ENCODE measurements at regions not wholly inside any gene's neighbourhood (a gene's known extent, or its start where the extent isn't known, plus 50 kb on each side); places are given as distances from the start of the nearest gene placed in this dataset.
A peak's percentile ranks its signal among the peaks of the same experiment; 100 is the strongest.

DNA sequence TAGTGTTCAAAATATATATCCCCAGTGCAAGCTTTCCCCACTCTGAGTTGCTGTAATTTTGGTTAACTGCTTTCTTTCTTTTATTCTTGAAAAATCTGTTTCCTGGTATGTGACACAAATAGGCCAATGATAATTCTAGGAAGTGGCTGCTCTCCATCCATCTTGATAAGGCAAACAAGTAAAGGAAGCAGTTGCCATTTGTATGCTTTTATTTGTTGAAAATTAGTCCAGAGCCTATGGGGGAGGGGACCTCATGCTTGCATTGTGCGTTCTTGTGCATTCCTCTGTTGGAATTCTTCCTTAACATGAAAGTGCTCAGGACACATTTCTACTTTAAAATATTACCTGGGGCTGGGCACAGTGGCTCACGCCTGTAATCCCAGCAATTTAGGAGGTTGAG is 111.2 kb upstream of the FSHR start:
- Mint-ChIP-seq H3K36me3 (no peaks in the 10 kb centered on the region), H3K4me3 (no peak overlapping the region), H3K4me1 (no peaks in the 10 kb centered on the region), H3K27ac (no peak overlapping the region), H3K9me3 (peaks cover 0 to 14% (median 2%) of the 10 kb centered on the region in 7 donors), H3K27me3 (no peaks in the 10 kb centered on the region)
- H3K9me3 ChIP-seq (ENCODE audit: control insufficient read depth in 2 of 2, low read length in 2 of 2), result no peaks in the 10 kb centered on the region
- no peak overlapping the region for H3K27ac ChIP-seq (ENCODE audit: insufficient read depth, low read length, poor library complexity, severe bottlenecking)
- DNase-seq, result no peak
- H3K27me3 ChIP-seq (ENCODE audit: control insufficient read depth, insufficient read depth, low read length), result no peaks in the 10 kb centered on the region
- H3K4me3 ChIP-seq (ENCODE audit: low read depth, low read length), result no peak overlapping the region
- no peak for ATAC-seq (ENCODE audit: low read depth in 2 of 2)
- no peaks in the 10 kb centered on the region for H3K36me3 ChIP-seq (ENCODE audit: control insufficient read depth, insufficient read depth, low read length)
- H3K4me1 ChIP-seq (ENCODE audit: control insufficient read depth, insufficient read depth, low read length, poor library complexity, severe bottlenecking), result no peaks in the 10 kb centered on the region

DNA sequence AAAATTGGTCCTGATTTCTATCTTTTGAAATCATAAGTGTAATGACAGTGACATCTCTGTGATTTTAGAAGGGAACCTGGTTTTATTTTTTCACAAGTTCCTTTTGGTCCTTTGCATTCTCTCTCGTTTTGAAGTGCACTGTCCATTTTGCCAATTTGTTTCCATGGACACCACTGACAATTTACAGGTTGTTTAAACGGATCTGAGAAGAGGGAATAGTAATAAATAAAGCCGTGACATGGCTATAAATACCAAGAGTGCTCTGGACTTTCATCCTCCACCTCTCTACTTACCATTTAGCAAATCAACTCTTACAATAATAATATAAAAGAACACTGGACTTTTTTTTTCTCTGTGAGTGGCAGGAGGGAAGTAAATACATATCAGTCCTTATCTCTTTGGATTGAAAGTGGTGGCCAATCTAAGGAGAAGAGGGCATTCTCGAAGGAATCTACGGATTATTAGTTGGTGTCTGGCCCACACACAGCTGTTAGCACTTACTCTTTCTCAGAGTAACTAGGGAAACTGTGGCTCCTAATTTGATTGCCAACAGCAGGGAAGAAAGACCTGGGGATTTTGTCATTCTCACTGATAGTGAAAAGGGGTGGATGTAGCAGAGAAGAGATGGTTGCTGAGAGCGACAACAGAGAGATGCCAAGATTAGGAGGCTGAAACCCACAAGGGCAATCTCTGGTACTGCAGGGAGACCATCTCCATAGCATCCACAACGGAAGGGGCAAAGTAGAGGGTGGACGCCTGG is 108.7 kb upstream of the FSHR start:
- Histone ChIP-seq H3K4me1 (ENCODE audit: control insufficient read depth, insufficient read depth, low read length, poor library complexity, severe bottlenecking) (no peaks in the 10 kb centered on the region), H3K27ac (ENCODE audit: insufficient read depth, low read length, poor library complexity, severe bottlenecking) (no peak overlapping the region), H3K9me3 (ENCODE audit: control insufficient read depth in 2 of 2, low read length in 2 of 2) (no peaks in the 10 kb centered on the region), H3K4me3 (ENCODE audit: low read depth, low read length) (no peak overlapping the region), H3K27me3 (ENCODE audit: control insufficient read depth, insufficient read depth, low read length) (no peaks in the 10 kb centered on the region), H3K36me3 (ENCODE audit: control insufficient read depth, insufficient read depth, low read length) (no peaks in the 10 kb centered on the region)
- DNase-seq (no peak), ATAC-seq (ENCODE audit: low read depth in 2 of 2) (no peak)
- peaks cover 0 to 18% (median 2%) of the 10 kb centered on the region in 7 donors for H3K9me3 Mint-ChIP-seq
- no peaks in the 10 kb centered on the region for H3K4me1 Mint-ChIP-seq
- peak overlapping the region in 1 of 4 donors; percentile 54 for H3K4me3 Mint-ChIP-seq
- H3K27me3 Mint-ChIP-seq, result no peaks in the 10 kb centered on the region
- no peak overlapping the region for H3K27ac Mint-ChIP-seq
- no peaks in the 10 kb centered on the region for H3K36me3 Mint-ChIP-seq

DNA sequence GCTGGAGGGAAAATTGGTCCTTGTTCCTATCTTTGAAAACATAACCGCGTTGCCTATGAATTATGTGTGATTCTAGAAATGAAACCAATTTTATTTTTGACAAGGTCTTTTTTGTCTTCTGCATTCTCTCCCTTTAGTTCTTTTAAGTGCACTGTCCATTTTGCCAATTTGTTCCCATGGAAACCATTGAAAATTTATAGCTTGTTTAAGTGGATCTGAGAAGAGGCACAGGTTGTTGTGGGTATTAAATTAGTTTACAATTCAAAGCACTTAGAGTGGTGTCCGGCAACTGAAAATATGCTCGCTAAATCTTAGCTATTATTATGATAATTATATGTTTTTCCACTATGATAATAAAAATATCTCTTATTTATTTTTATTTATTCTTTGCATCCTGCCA is 107.5 kb upstream of the FSHR start:
- Mint-ChIP-seq H3K9me3 (peaks cover 0 to 15% (median 2%) of the 10 kb centered on the region in 7 donors), H3K36me3 (no peaks in the 10 kb centered on the region), H3K27ac (no peak overlapping the region), H3K27me3 (no peaks in the 10 kb centered on the region), H3K4me3 (no peak overlapping the region), H3K4me1 (no peaks in the 10 kb centered on the region)
- no peaks in the 10 kb centered on the region for H3K36me3 ChIP-seq (ENCODE audit: control insufficient read depth, insufficient read depth, low read length)
- ATAC-seq (ENCODE audit: low read depth in 2 of 2) (no peak), DNase-seq (no peak)
- no peak overlapping the region for H3K4me3 ChIP-seq (ENCODE audit: low read depth, low read length)
- H3K27me3 ChIP-seq (ENCODE audit: control insufficient read depth, insufficient read depth, low read length), result no peaks in the 10 kb centered on the region
- no peaks in the 10 kb centered on the region for H3K4me1 ChIP-seq (ENCODE audit: control insufficient read depth, insufficient read depth, low read length, poor library complexity, severe bottlenecking)
- H3K27ac ChIP-seq (ENCODE audit: insufficient read depth, low read length, poor library complexity, severe bottlenecking), result no peak overlapping the region
- no peaks in the 10 kb centered on the region for H3K9me3 ChIP-seq (ENCODE audit: control insufficient read depth in 2 of 2, low read length in 2 of 2)

DNA sequence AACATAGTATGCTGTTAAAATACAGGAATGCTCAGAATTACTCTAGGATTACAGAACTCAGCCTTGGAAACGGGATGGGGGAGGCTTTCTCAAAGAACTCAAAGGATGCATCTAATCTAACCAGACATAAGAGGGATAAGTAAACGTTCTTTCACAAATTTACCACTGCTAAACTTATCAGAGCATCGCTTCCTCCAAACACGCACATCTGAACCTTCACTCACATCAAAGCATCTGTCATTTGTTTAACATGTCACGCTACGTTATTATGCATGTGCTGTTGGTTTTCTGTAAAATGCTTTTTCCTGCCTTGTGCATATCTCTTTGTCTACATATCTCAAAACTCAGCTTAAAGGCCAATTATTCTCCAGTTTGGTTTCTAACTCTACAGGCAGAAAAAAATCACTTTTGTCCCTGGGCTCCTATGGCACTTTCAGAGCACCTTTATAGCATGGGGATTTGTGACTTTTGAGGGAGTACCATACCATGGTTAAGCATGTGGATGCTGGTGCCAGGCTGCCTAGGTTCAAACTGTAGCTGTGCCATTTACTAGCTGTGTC is 106.7 kb upstream of the FSHR start:
- no peaks in the 10 kb centered on the region for H3K4me1 Mint-ChIP-seq
- H3K27me3 ChIP-seq (ENCODE audit: control insufficient read depth, insufficient read depth, low read length), result no peaks in the 10 kb centered on the region
- DNase-seq (no peak), ATAC-seq (ENCODE audit: low read depth in 2 of 2) (no peak)
- peaks cover 0 to 15% (median 1%) of the 10 kb centered on the region in 7 donors for H3K9me3 Mint-ChIP-seq
- no peak overlapping the region for H3K4me3 Mint-ChIP-seq
- H3K27me3 Mint-ChIP-seq, result no peaks in the 10 kb centered on the region
- no peaks in the 10 kb centered on the region for H3K36me3 Mint-ChIP-seq
- no peak overlapping the region for H3K27ac ChIP-seq (ENCODE audit: insufficient read depth, low read length, poor library complexity, severe bottlenecking)
- no peak overlapping the region for H3K4me3 ChIP-seq (ENCODE audit: low read depth, low read length)
- H3K36me3 ChIP-seq (ENCODE audit: control insufficient read depth, insufficient read depth, low read length), result no peaks in the 10 kb centered on the region
- no peaks in the 10 kb centered on the region for H3K9me3 ChIP-seq (ENCODE audit: control insufficient read depth in 2 of 2, low read length in 2 of 2)
- no peaks in the 10 kb centered on the region for H3K4me1 ChIP-seq (ENCODE audit: control insufficient read depth, insufficient read depth, low read length, poor library complexity, severe bottlenecking)
- no peak overlapping the region for H3K27ac Mint-ChIP-seq

DNA sequence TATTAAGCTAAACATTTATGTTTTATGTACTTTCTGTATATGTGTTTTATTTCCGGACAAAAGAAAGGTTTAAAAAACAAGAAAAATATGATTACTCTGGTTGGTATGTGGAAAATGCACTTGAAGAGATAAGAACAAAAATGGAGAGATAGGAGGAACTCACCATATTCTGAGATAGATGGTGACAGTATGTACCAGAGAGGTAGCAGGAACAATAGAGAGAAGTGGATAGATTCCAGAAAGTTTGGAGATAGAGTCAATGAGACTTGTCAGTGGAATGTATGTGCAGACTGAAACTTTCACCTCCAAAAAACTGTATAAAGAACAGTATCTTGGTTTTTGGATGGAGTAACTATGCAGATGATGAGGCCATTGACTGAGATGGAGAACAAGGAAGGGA is 105.6 kb upstream of the FSHR start:
- DNase-seq, result no peak
- no peak overlapping the region for H3K4me3 Mint-ChIP-seq
- Histone ChIP-seq H3K36me3 (ENCODE audit: control insufficient read depth, insufficient read depth, low read length) (no peaks in the 10 kb centered on the region), H3K4me3 (ENCODE audit: low read depth, low read length) (no peak overlapping the region), H3K27me3 (ENCODE audit: control insufficient read depth, insufficient read depth, low read length) (no peaks in the 10 kb centered on the region), H3K27ac (ENCODE audit: insufficient read depth, low read length, poor library complexity, severe bottlenecking) (no peak overlapping the region), H3K4me1 (ENCODE audit: control insufficient read depth, insufficient read depth, low read length, poor library complexity, severe bottlenecking) (no peaks in the 10 kb centered on the region), H3K9me3 (ENCODE audit: control insufficient read depth in 2 of 2, low read length in 2 of 2) (no peaks in the 10 kb centered on the region)
- ATAC-seq (ENCODE audit: low read depth in 2 of 2), result no peak
- no peaks in the 10 kb centered on the region for H3K36me3 Mint-ChIP-seq
- H3K4me1 Mint-ChIP-seq, result no peaks in the 10 kb centered on the region
- no peak overlapping the region for H3K27ac Mint-ChIP-seq
- H3K27me3 Mint-ChIP-seq, result no peaks in the 10 kb centered on the region
- peaks cover 0 to 15% (median 0%) of the 10 kb centered on the region in 7 donors for H3K9me3 Mint-ChIP-seq

DNA sequence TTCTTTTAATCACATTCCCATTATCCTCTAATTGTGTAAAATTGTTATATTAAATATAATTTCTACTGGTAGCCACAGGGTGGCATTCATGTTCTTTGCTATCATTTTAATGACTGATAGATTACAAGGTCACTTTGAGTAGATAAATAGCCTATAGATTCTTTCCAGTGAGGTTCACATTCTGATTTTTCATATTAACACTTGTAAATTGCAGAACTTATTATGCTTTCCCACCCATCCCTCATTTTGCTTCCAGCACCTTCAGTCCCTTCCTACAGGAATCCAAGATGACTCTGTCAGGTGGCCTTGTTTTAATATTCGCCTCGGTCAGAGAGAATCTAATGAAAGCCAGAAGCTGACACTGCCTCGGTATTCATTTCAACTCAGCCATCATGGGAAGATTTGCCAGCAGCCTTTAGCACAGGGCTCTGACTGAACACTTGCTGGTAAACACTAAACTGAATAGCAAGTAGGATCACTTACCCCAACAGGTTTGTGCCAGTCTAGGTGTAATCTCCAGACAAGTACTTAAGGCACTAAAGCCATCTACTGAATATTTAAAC is 101.2 kb upstream of the FSHR start:
- H3K4me1 ChIP-seq (ENCODE audit: control insufficient read depth, insufficient read depth, low read length, poor library complexity, severe bottlenecking), result no peaks in the 10 kb centered on the region
- no peaks in the 10 kb centered on the region for H3K4me1 Mint-ChIP-seq
- H3K9me3 ChIP-seq (ENCODE audit: control insufficient read depth in 2 of 2, low read length in 2 of 2), result no peaks in the 10 kb centered on the region
- no peaks in the 10 kb centered on the region for H3K27me3 Mint-ChIP-seq
- no peak for DNase-seq
- ATAC-seq (ENCODE audit: low read depth in 2 of 2), result no peak
- H3K36me3 Mint-ChIP-seq, result no peaks in the 10 kb centered on the region
- no peak overlapping the region for H3K27ac Mint-ChIP-seq
- no peaks in the 10 kb centered on the region for H3K36me3 ChIP-seq (ENCODE audit: control insufficient read depth, insufficient read depth, low read length)
- H3K27ac ChIP-seq (ENCODE audit: insufficient read depth, low read length, poor library complexity, severe bottlenecking), result no peak overlapping the region
- no peak overlapping the region for H3K4me3 Mint-ChIP-seq
- no peaks in the 10 kb centered on the region for H3K27me3 ChIP-seq (ENCODE audit: control insufficient read depth, insufficient read depth, low read length)
- no peak overlapping the region for H3K4me3 ChIP-seq (ENCODE audit: low read depth, low read length)
- H3K9me3 Mint-ChIP-seq, result peaks cover 0 to 9% (median 2%) of the 10 kb centered on the region in 7 donors

DNA sequence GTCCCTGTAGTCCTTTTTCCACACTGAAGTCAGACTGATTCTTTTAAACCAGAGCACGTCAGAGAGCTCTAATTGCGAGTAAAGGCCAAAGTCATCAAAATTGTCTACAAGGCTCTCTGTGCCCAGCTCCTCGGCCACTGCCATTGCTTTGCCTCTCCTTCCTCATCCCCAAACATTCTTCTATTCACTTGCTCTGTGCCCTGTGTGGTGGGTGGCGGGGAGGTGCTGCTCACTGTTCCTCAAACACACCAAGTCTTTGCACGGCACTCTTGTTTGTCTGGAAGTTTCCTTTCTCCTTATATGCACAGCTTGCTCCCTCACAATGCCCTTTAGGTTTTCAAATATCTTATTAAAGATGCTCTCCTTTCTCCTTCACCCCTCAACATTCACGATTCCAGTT is 100.1 kb upstream of the FSHR start:
- Histone ChIP-seq H3K4me1 (ENCODE audit: control insufficient read depth, insufficient read depth, low read length, poor library complexity, severe bottlenecking) (no peaks in the 10 kb centered on the region), H3K27ac (ENCODE audit: insufficient read depth, low read length, poor library complexity, severe bottlenecking) (no peak overlapping the region), H3K27me3 (ENCODE audit: control insufficient read depth, insufficient read depth, low read length) (no peaks in the 10 kb centered on the region), H3K36me3 (ENCODE audit: control insufficient read depth, insufficient read depth, low read length) (no peaks in the 10 kb centered on the region), H3K4me3 (ENCODE audit: low read depth, low read length) (no peak overlapping the region), H3K9me3 (ENCODE audit: control insufficient read depth in 2 of 2, low read length in 2 of 2) (no peaks in the 10 kb centered on the region)
- Mint-ChIP-seq H3K36me3 (no peaks in the 10 kb centered on the region), H3K9me3 (peaks cover 0 to 9% (median 2%) of the 10 kb centered on the region in 7 donors), H3K4me3 (no peak overlapping the region), H3K27ac (no peak overlapping the region), H3K4me1 (no peaks in the 10 kb centered on the region), H3K27me3 (no peaks in the 10 kb centered on the region)
- DNase-seq (no peak), ATAC-seq (ENCODE audit: low read depth in 2 of 2) (no peak)

DNA sequence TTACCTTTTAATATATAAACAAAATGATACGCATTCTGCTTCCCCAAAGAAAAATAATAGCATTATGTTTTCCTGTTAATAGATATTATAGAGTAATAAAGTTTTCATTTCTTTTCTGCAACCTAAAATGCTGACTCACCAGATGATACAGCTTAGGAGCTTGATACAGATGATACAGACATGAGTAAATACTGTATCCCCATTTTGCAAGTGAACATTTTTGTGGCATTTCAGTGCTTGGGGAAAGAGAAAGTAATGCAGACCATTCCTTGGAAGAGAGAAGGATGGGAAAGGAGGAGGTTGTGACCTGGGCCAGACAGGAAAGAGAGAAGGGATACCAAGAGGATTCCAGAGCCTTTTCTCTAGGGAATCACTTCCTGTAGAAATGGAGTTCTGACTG is 97.5 kb upstream of the FSHR start:
- Mint-ChIP-seq H3K27ac (no peak overlapping the region), H3K4me1 (no peaks in the 10 kb centered on the region), H3K9me3 (peaks cover 0 to 13% (median 2%) of the 10 kb centered on the region in 7 donors), H3K27me3 (no peaks in the 10 kb centered on the region), H3K4me3 (no peak overlapping the region), H3K36me3 (no peaks in the 10 kb centered on the region)
- Histone ChIP-seq H3K9me3 (ENCODE audit: control insufficient read depth in 2 of 2, low read length in 2 of 2) (no peaks in the 10 kb centered on the region), H3K27me3 (ENCODE audit: control insufficient read depth, insufficient read depth, low read length) (no peaks in the 10 kb centered on the region), H3K36me3 (ENCODE audit: control insufficient read depth, insufficient read depth, low read length) (no peaks in the 10 kb centered on the region), H3K27ac (ENCODE audit: insufficient read depth, low read length, poor library complexity, severe bottlenecking) (no peak overlapping the region), H3K4me3 (ENCODE audit: low read depth, low read length) (no peak overlapping the region), H3K4me1 (ENCODE audit: control insufficient read depth, insufficient read depth, low read length, poor library complexity, severe bottlenecking) (no peaks in the 10 kb centered on the region)
- ATAC-seq (ENCODE audit: low read depth in 2 of 2), result no peak
- no peak for DNase-seq
